ENCODE measurements at regions not wholly inside any gene's neighbourhood (a gene's known extent, or its start where the extent isn't known, plus 50 kb on each side); places are given as distances from the start of the nearest gene placed in this dataset.

- no peak overlapping the region for H3K56ac ChIP-seq (ENCODE audit: extremely low read depth, insufficient read depth, low read length)
- no peak overlapping the region for H3K18ac ChIP-seq (ENCODE audit: low read depth, low read length)
- H2AK9ac ChIP-seq (replicated peaks; ENCODE audit: low read depth, low read length, poor library complexity): no peak overlapping the region
- no peak overlapping the region for H2AK5ac ChIP-seq (ENCODE audit: low read depth, low read length)
- no peak overlapping the region for H2BK20ac ChIP-seq (ENCODE audit: low read depth, low read length)
- H3K4me1 ChIP-seq (ENCODE audit: control insufficient read depth, insufficient read depth, low read length): no peaks in the 10 kb centered on the region
- POLR2A ChIA-PET (ENCODE audit: unreplicated experiment): no interaction called here
- no peaks in the 10 kb centered on the region for H3K27me3 ChIP-seq (ENCODE audit: control insufficient read depth, insufficient read depth, low read length)
- no peak overlapping the region for H3K4me2 ChIP-seq (ENCODE audit: low read depth, low read length)
- H3K4me3 ChIP-seq (ENCODE audit: insufficient read depth, low read depth, low read length): no peak overlapping the region
- no peaks in the 10 kb centered on the region for H3K36me3 ChIP-seq (ENCODE audit: control insufficient read depth, insufficient read depth, low read length)
- dilution Hi-C loops (cut with HindIII; ENCODE audit: low sequenced_read_pairs, unreplicated experiment): no loop called here
- H3K9ac ChIP-seq (ENCODE audit: low read depth, low read length): no peak overlapping the region
- H4K5ac ChIP-seq (ENCODE audit: low read depth, low read length): no peak overlapping the region
- no peak overlapping the region for H2AFZ ChIP-seq (replicated peaks; ENCODE audit: low read length, poor library complexity)
- H4K91ac ChIP-seq (ENCODE audit: insufficient read depth, low read depth, low read length): no peak overlapping the region
- ATAC-seq (ENCODE audit: low read depth): no peak
- H3K79me1 ChIP-seq (ENCODE audit: low read depth in 1 of 2, low read length in 2 of 2): no peaks in the 10 kb centered on the region
- intact Hi-C loops (cut with micrococcal nuclease): no loop called here
- H3K4ac ChIP-seq (ENCODE audit: low read depth, low read length): no peak overlapping the region
- no peak overlapping the region for H3K14ac ChIP-seq (replicated peaks; ENCODE audit: low read depth, low read length)
- no peak overlapping the region for H2BK15ac ChIP-seq (ENCODE audit: low read depth, low read length)
- H3K27ac ChIP-seq (ENCODE audit: insufficient read depth, low read length): no peak overlapping the region
- H2BK5ac ChIP-seq (ENCODE audit: low read depth, low read length, poor library complexity, severe bottlenecking): no peak overlapping the region
- BruUV-seq (replicated peaks): no TSS peak
- no peak for DNase-seq
- H4K20me1 ChIP-seq (ENCODE audit: insufficient read depth, low read length): no peaks in the 10 kb centered on the region
- no peak overlapping the region for H3K23ac ChIP-seq (ENCODE audit: low read depth, low read length)
- H2BK120ac ChIP-seq (ENCODE audit: low read depth, low read length): no peak overlapping the region
- no peaks in the 10 kb centered on the region for H3K9me1 ChIP-seq (ENCODE audit: insufficient read depth, low read length)
- CTCF ChIA-PET: no interaction called here
- no peak overlapping the region for H4K8ac ChIP-seq (ENCODE audit: low read depth in 2 of 2, low read length in 2 of 2)
- in situ Hi-C loops (cut with MboI; ENCODE audit: low sequenced_read_pairs): no loop called here
- H3K9me3 ChIP-seq (ENCODE audit: control insufficient read depth, insufficient read depth, low read length): peaks cover 3% of the 10 kb centered on the region
- TF ChIP-seq BHLHE40 (IDR thresholded peaks at IDR 0.05; ENCODE audit: low read depth, low read length) (no peak), NFE2L2 (IDR thresholded peaks at IDR 0.05; ENCODE audit: low read depth, low read length) (no peak), SMC3 (IDR thresholded peaks at IDR 0.05; ENCODE audit: low read depth, low read length) (no peak), CEBPB (IDR thresholded peaks at IDR 0.05; ENCODE audit: low read depth, low read length) (no peak), MXI1 (IDR thresholded peaks at IDR 0.05; ENCODE audit: borderline replicate concordance, low read depth, low read length) (no peak), RCOR1 (IDR thresholded peaks at IDR 0.05; ENCODE audit: insufficient replicate concordance, low read length) (no peak), MAFK (IDR thresholded peaks at IDR 0.05; ENCODE audit: low read depth, low read length) (no peak)
- TF ChIP-seq, protein P1, sequence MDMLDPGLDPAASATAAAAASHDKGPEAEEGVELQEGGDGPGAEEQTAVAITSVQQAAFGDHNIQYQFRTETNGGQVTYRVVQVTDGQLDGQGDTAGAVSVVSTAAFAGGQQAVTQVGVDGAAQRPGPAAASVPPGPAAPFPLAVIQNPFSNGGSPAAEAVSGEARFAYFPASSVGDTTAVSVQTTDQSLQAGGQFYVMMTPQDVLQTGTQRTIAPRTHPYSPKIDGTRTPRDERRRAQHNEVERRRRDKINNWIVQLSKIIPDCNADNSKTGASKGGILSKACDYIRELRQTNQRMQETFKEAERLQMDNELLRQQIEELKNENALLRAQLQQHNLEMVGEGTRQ (IDR thresholded peaks at IDR 0.05; ENCODE audit: low read depth, low read length): no peak
Observed at GRCh38 chr3:25218362-25218761, 209.7 kb upstream of the RARB start.
